ENCODE measurements at regions not wholly inside any gene's neighbourhood (a gene's known extent, or its start where the extent isn't known, plus 50 kb on each side); places are given as distances from the start of the nearest gene placed in this dataset.

- Histone ChIP-seq H4K20me1 (replicated peaks; ENCODE audit: control insufficient read depth, extremely low read depth, insufficient read depth, low read length) (no peaks in the 10 kb centered on the region), H3K9me3 (replicated peaks; ENCODE audit: control insufficient read depth, insufficient read depth, low read length) (no peaks in the 10 kb centered on the region), H3K4me2 (ENCODE audit: insufficient read depth, low read length) (no peak overlapping the region), H3K36me3 (ENCODE audit: control insufficient read depth in 2 of 2, extremely low read depth in 1 of 2, insufficient read depth in 2 of 2, low read length in 2 of 2) (no peaks in the 10 kb centered on the region), H3K27ac (ENCODE audit: insufficient read depth, low read depth, low read length) (no peak overlapping the region), H3K4me1 (ENCODE audit: control insufficient read depth, extremely low read depth, insufficient read depth, low read length) (no peaks in the 10 kb centered on the region), H3K4me3 (replicated peaks in 1 of 3; ENCODE audit: insufficient read depth in 1 of 3, low read depth in 1 of 3, low read length in 3 of 3) (no peak overlapping the region), H3K9me1 (replicated peaks; ENCODE audit: control insufficient read depth, extremely low read depth, insufficient read depth, low read length) (no peaks in the 10 kb centered on the region), H3K79me2 (ENCODE audit: control insufficient read depth, insufficient read depth, low read length) (no peaks in the 10 kb centered on the region), H2AFZ (ENCODE audit: low read depth, low read length) (no peak overlapping the region), H3K27me3 (ENCODE audit: control insufficient read depth in 2 of 2, insufficient read depth in 2 of 2, low read length in 2 of 2) (no peaks in the 10 kb centered on the region), H3K9ac (replicated peaks; ENCODE audit: extremely low read depth, insufficient read depth, low read length) (no peak overlapping the region)
- CTCF ChIA-PET, result no interaction called here
- TF ChIP-seq POLR2AphosphoS5 (IDR thresholded peaks at IDR 0.05; ENCODE audit: insufficient read depth, low read depth, low read length) (no peak), GATA2 (IDR thresholded peaks at IDR 0.05; ENCODE audit: insufficient read depth, insufficient read length, low read depth, low read length) (no peak), FOS (IDR thresholded peaks at IDR 0.05; ENCODE audit: borderline replicate concordance, insufficient read depth, low read length) (no peak), JUN (IDR thresholded peaks at IDR 0.05; ENCODE audit: borderline replicate concordance, insufficient read depth, insufficient read length, low read depth) (no peak), CTCF (IDR thresholded peaks at IDR 0.05; ENCODE audit: extremely low read depth in 1 of 2, insufficient read depth in 1 of 2, low read depth in 1 of 2, low read length in 2 of 2) (no peak)
- intact Hi-C loops (cut with micrococcal nuclease), result no loop called here
- FAIRE-seq (no peak), DNase-seq (ENCODE audit: low read depth, low spot score) (no peak)
- dilution Hi-C loops (cut with MboI; ENCODE audit: extremely low pct_ligation_motif_present, low sequenced_read_pairs), result no loop called here
- BruUV-seq (replicated peaks), result no TSS peak
- POLR2A ChIA-PET, result no interaction called here
Measured at GRCh38 chr2:239601880-239602279, 201.1 kb upstream of the HDAC4 start.

- BruUV-seq (replicated peaks), result no TSS peak
- FAIRE-seq, result no peak
- Histone ChIP-seq H3K9me3 (replicated peaks; ENCODE audit: control insufficient read depth, insufficient read depth, low read length) (no peaks in the 10 kb centered on the region), H3K9me1 (replicated peaks; ENCODE audit: control insufficient read depth, extremely low read depth, insufficient read depth, low read length) (no peaks in the 10 kb centered on the region), H3K9ac (replicated peaks; ENCODE audit: extremely low read depth, insufficient read depth, low read length) (no peak overlapping the region), H3K4me2 (ENCODE audit: insufficient read depth, low read length) (no peak overlapping the region), H3K27ac (ENCODE audit: insufficient read depth, low read depth, low read length) (no peak overlapping the region), H3K27me3 (ENCODE audit: control insufficient read depth in 2 of 2, insufficient read depth in 2 of 2, low read length in 2 of 2) (no peaks in the 10 kb centered on the region), H3K4me3 (replicated peaks in 1 of 3; ENCODE audit: insufficient read depth in 1 of 3, low read depth in 1 of 3, low read length in 3 of 3) (no peak overlapping the region), H2AFZ (ENCODE audit: low read depth, low read length) (no peak overlapping the region), H3K79me2 (ENCODE audit: control insufficient read depth, insufficient read depth, low read length) (no peaks in the 10 kb centered on the region), H4K20me1 (replicated peaks; ENCODE audit: control insufficient read depth, extremely low read depth, insufficient read depth, low read length) (no peaks in the 10 kb centered on the region), H3K4me1 (ENCODE audit: control insufficient read depth, extremely low read depth, insufficient read depth, low read length) (no peaks in the 10 kb centered on the region), H3K36me3 (ENCODE audit: control insufficient read depth in 2 of 2, extremely low read depth in 1 of 2, insufficient read depth in 2 of 2, low read length in 2 of 2) (no peaks in the 10 kb centered on the region)
- no peak for DNase-seq (ENCODE audit: low read depth, low spot score)
- POLR2A ChIA-PET, result no interaction called here
- dilution Hi-C loops (cut with MboI; ENCODE audit: extremely low pct_ligation_motif_present, low sequenced_read_pairs) (no loop called here), intact Hi-C loops (cut with micrococcal nuclease) (no loop called here)
- CTCF ChIA-PET, result no interaction called here
- TF ChIP-seq POLR2AphosphoS5 (IDR thresholded peaks at IDR 0.05; ENCODE audit: insufficient read depth, low read depth, low read length) (no peak), MAX (IDR thresholded peaks at IDR 0.05; ENCODE audit: insufficient read depth, insufficient read length) (no peak), JUN (IDR thresholded peaks at IDR 0.05; ENCODE audit: borderline replicate concordance, insufficient read depth, insufficient read length, low read depth) (no peak), GATA2 (IDR thresholded peaks at IDR 0.05; ENCODE audit: insufficient read depth, insufficient read length, low read depth, low read length) (no peak), EZH2 (IDR thresholded peaks at IDR 0.05; ENCODE audit: borderline replicate concordance, low read depth, low read length, severe bottlenecking) (no peak)
Measured at GRCh38 chr2:239601201-239601851, 200.5 kb upstream of the HDAC4 start.
